HAP-1 (cell line): ENCODE measurements at regions not wholly inside any gene's neighbourhood (a gene's known extent, or its start where the extent isn't known, plus 50 kb on each side); places are given as distances from the start of the nearest gene placed in this dataset.

Source experiments
- DNase-seq, 2 experiments: peaks; one replicate each; pipeline ENCODE4 v3.0.0-alpha.2; 2016 to 2020; ENCODE audit warnings: low spot score in 2 of 2
- H3K27me3 ChIP-seq: fragments of 250-450 bp; sonication (Bioruptor Pico); 2 replicates; pipeline ENCODE4 v1.5.1; 2020; ENCODE audit warnings: low read depth, mild to moderate bottlenecking, moderate library complexity
- H3K36me3 ChIP-seq: fragments of 250-450 bp; sonication (Bioruptor Pico); replicated peaks from 2 replicates; pipeline ENCODE4 v1.5.1; 2020; ENCODE audit warnings: mild to moderate bottlenecking
- H3K4me1 ChIP-seq: fragments of 250-450 bp; sonication (Bioruptor Pico); 2 replicates; pipeline ENCODE4 v1.5.1; 2020; ENCODE audit warnings: mild to moderate bottlenecking
- H3K4me3 ChIP-seq: fragments of 250-450 bp; sonication (Bioruptor Pico); 2 replicates; pipeline ENCODE4 v1.5.1; 2020; ENCODE audit warnings: mild to moderate bottlenecking, moderate library complexity
- H3K9me3 ChIP-seq: fragments of 250-450 bp; sonication (Bioruptor Pico); 2 replicates; pipeline ENCODE4 v1.5.1; 2020; ENCODE audit warnings: mild to moderate bottlenecking, moderate library complexity
- in situ Hi-C: fragments of 300-500 bp; cut with MboI; formaldehyde crosslinking; loops from 3 replicates; pipeline ENCODE4 v1.14.3; 2020; ENCODE audit warnings: low sequenced_read_pairs, inconsistent platforms, mixed read lengths

- H3K36me3 ChIP-seq: no peaks in the 10 kb centered on the region
- in situ Hi-C loops: no loop called here
- H3K9me3 ChIP-seq: no peaks in the 10 kb centered on the region
- H3K27me3 ChIP-seq: no peaks in the 10 kb centered on the region
- DNase-seq: no peak
- H3K4me1 ChIP-seq: no peaks in the 10 kb centered on the region
- no peak overlapping the region for H3K4me3 ChIP-seq
Observed at GRCh38 chrX:79452881-79453280, 85.7 kb upstream of the ITM2A start.

- Histone ChIP-seq H3K9me3 (no peaks in the 10 kb centered on the region), H3K36me3 (no peaks in the 10 kb centered on the region), H3K27me3 (no peaks in the 10 kb centered on the region), H3K4me1 (peaks cover 33% of the 10 kb centered on the region), H3K4me3 (no peak overlapping the region)
- DNase-seq: no peak
- in situ Hi-C loops: loop anchor here (10.0 kb wide), 1 partner anchor 150 kb away; no protein-coding TSS in a partner anchor
Observed at GRCh38 chrX:79444694-79445210, 77.6 kb upstream of the ITM2A start.

DNA sequence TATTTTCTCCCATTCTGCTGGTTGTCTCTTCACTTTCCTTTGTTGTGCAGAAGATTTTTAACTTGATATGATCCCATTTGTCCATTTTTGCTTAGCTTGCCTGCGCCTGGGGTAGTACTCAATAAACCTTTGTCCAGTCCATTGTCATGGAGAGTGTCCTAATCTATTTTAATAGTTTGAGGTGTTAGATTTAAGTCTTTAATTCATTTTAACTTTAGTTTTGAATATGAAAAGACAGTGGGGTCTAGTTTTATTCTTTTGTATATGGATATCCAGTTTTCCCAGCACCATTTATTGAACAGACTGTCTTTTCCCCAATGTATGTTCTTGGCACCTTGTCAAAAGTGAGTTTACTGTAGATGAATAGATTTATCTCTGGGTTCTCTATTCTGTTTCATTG lies 76.0 kb upstream of the ITM2A start:
- DNase-seq: peak; percentile 69 to 95
- Histone ChIP-seq H3K27me3 (no peaks in the 10 kb centered on the region), H3K9me3 (no peaks in the 10 kb centered on the region), H3K4me1 (peaks cover 34% of the 10 kb centered on the region), H3K4me3 (no peak overlapping the region), H3K36me3 (no peaks in the 10 kb centered on the region)
- in situ Hi-C loops: loop anchor here (10.0 kb wide), 1 partner anchor 148 kb away; no protein-coding TSS in a partner anchor

GRCh38 chrX:79440336-79440735 lies 73.2 kb upstream of the ITM2A start:
- H3K36me3 ChIP-seq: no peaks in the 10 kb centered on the region
- peak; percentile 71 to 76 for DNase-seq
- no peaks in the 10 kb centered on the region for H3K9me3 ChIP-seq
- H3K27me3 ChIP-seq: no peaks in the 10 kb centered on the region
- H3K4me3 ChIP-seq: no peak overlapping the region
- peaks cover 34% of the 10 kb centered on the region for H3K4me1 ChIP-seq
- in situ Hi-C loops: loop anchor here (10.0 kb wide), 1 partner anchor 146 kb away; no protein-coding TSS in a partner anchor
